HCT116 (cell line): ENCODE measurements at regions not wholly inside any gene's neighbourhood (a gene's known extent, or its start where the extent isn't known, plus 50 kb on each side); places are given as distances from the start of the nearest gene placed in this dataset.

Source experiments
- ATAC-seq: fragments of 200-7000 bp; cut with Tn5 transposase; 2 replicates; pipeline ENCODE4 v1.9.1; 2020; ENCODE audit warnings: mild to moderate bottlenecking, moderate library complexity
- BruUV-seq: library from RNA; stranded (reverse); fragments of 400-500 nt; replicated peaks from 2 replicates; lab custom pipeline; 2021; lab: Mats Ljungman, UMichigan
- CTCF ChIA-PET: fragments of 300-600 bp; sonication (Branson Sonifier 250); formaldehyde crosslinking; loops from one replicate; lab custom pipeline; 2021; ENCODE audit warnings: antibody characterized with exemption; lab: Charles Lee
- POLR2A ChIA-PET: fragments of 300-600, 350-600 bp; sonication (Branson Sonifier 250); formaldehyde crosslinking; loops from one replicate; lab custom pipeline; 2021; ENCODE audit warnings: antibody characterized with exemption; lab: Charles Lee
- RAD21 ChIA-PET, 2 experiments: fragments of 300-600 bp; sonication (Branson Sonifier 250); formaldehyde crosslinking; loops; one replicate each; lab custom pipeline; 2023; ENCODE audit warnings: low total read pairs in 2 of 2; ENCODE audit not compliant: uncharacterized antibody in 2 of 2, unreplicated experiment in 2 of 2, low non-redundant PET in 1 of 2; lab: Charles Lee
- DNase-seq: peaks from one replicate; pipeline ENCODE4 v3.0.0-alpha.2; 2010; ENCODE audit warnings: low read depth, low spot score
- H2AFZ ChIP-seq: fragments of 200-600 bp; shearing (Covaris generic), sonication (generic); 2 replicates; pipeline ENCODE4 v1.6.1; 2017; ENCODE audit warnings: low read depth, mixed run types, mixed read lengths, antibody characterized with exemption, low read length; ENCODE audit not compliant: poor library complexity, severe bottlenecking
- H3K27ac ChIP-seq: 2 replicates; pipeline ENCODE4 v1.5.1; 2012; ENCODE audit warnings: low read depth, low read length
- H3K27me3 ChIP-seq: fragments of 200-600 bp; sonication (generic); 2 replicates; pipeline ENCODE4 v1.6.1; 2016; ENCODE audit warnings: mixed run types, low read length, mixed read lengths; ENCODE audit not compliant: insufficient read depth
- H3K36me3 ChIP-seq, 2 experiments: fragments of 200-500 bp in 1 of 2; fragments of 200-600 bp in 1 of 2; sonication (Bioruptor generic) in 1 of 2; sonication (generic) in 1 of 2; 2 replicates each; pipeline versions ENCODE4 v1.5.1 to v1.6.1; 2014 to 2016; ENCODE audit warnings: low read length in 2 of 2, inconsistent platforms in 1 of 2, mixed read lengths in 1 of 2, mixed run types in 1 of 2; ENCODE audit not compliant: insufficient read depth in 2 of 2, control insufficient read depth in 1 of 2
- H3K4me1 ChIP-seq, 2 experiments: fragments of 200-600 bp in 1 of 2; sonication (generic) in 1 of 2; 2 replicates each; pipeline versions ENCODE4 v1.5.1 to v1.6.1; 2012 to 2017; ENCODE audit warnings: low read length in 2 of 2, inconsistent platforms in 1 of 2, mild to moderate bottlenecking in 1 of 2, mixed read lengths in 1 of 2, mixed run types in 1 of 2, moderate library complexity in 1 of 2; ENCODE audit not compliant: insufficient read depth in 2 of 2, control insufficient read depth in 1 of 2
- H3K4me2 ChIP-seq: fragments of 200-600 bp; sonication (generic); 2 replicates; pipeline ENCODE4 v1.6.1; 2017; ENCODE audit warnings: mixed run types, low read length, mixed read lengths
- H3K4me3 ChIP-seq, 2 experiments: fragments of 200-600 bp in 1 of 2; sonication (generic) in 1 of 2; replicated peaks in 1 of 2; 2 replicates each; pipeline ENCODE4 v1.5.1; 2011 to 2016; ENCODE audit warnings: low read length in 2 of 2, control low read depth in 1 of 2, low read depth in 1 of 2, mild to moderate bottlenecking in 1 of 2, mixed read lengths in 1 of 2, mixed run types in 1 of 2
- H3K79me2 ChIP-seq: fragments of 200-600 bp; sonication (generic); 2 replicates; pipeline ENCODE4 v1.6.1; 2017; ENCODE audit warnings: mild to moderate bottlenecking, mixed run types, low read length, moderate library complexity, mixed read lengths; ENCODE audit not compliant: insufficient read depth
- H3K9ac ChIP-seq: fragments of 200-600 bp; sonication (generic); 2 replicates; pipeline ENCODE4 v1.6.1; 2016; ENCODE audit warnings: low read length, mixed read lengths
- H3K9me2 ChIP-seq: fragments of 200-600 bp; sonication (generic), shearing (Covaris generic); 2 replicates; pipeline ENCODE4 v1.6.1; 2017; ENCODE audit warnings: mixed run types, mild to moderate bottlenecking, moderate library complexity; ENCODE audit not compliant: insufficient read depth
- H3K9me3 ChIP-seq, 2 experiments: fragments of 200-500 bp in 1 of 2; fragments of 200-600 bp in 1 of 2; sonication (Bioruptor generic) in 1 of 2; sonication (generic) in 1 of 2; 2 replicates each; pipeline ENCODE4 v1.6.1; 2014 to 2017; ENCODE audit warnings: low read length in 2 of 2, mixed read lengths in 2 of 2, inconsistent platforms in 1 of 2, low read depth in 1 of 2, mild to moderate bottlenecking in 1 of 2, mixed run types in 1 of 2, moderate library complexity in 1 of 2; ENCODE audit not compliant: control insufficient read depth in 1 of 2, insufficient read depth in 1 of 2
- H4K20me1 ChIP-seq: fragments of 200-600 bp; sonication (generic), shearing (Covaris generic); 2 replicates; pipeline ENCODE4 v1.6.1; 2017; ENCODE audit warnings: mixed run types, mild to moderate bottlenecking, moderate library complexity; ENCODE audit not compliant: insufficient read depth
- CBX3 ChIP-seq: IDR thresholded peaks from 2 replicates; pipeline ENCODE4 v1.6.1; 2012; ENCODE audit warnings: low read depth
- EZH2phosphoT487 ChIP-seq: fragments of 200-600 bp; IDR thresholded peaks from 2 replicates; pipeline ENCODE4 v1.6.1; 2018; ENCODE audit warnings: antibody characterized with exemption, borderline replicate concordance
- FOSL1 ChIP-seq: IDR thresholded peaks from 2 replicates; pipeline ENCODE4 v1.6.1; 2012; ENCODE audit warnings: low read depth
- POLR2A ChIP-seq: IDR thresholded peaks from 2 replicates; pipeline ENCODE4 v1.7.0; 2011; ENCODE audit warnings: borderline replicate concordance; ENCODE audit not compliant: insufficient read depth, insufficient read length; ENCODE audit errors: extremely low read depth
- YY1 ChIP-seq: IDR thresholded peaks from 2 replicates; pipeline ENCODE4 v1.6.1; 2011; ENCODE audit warnings: low read length, low read depth, moderate library complexity, mild to moderate bottlenecking; ENCODE audit not compliant: insufficient replicate concordance; ENCODE audit errors: extremely low read depth
- intact Hi-C: fragments of 100-400 bp; cut with micrococcal nuclease; formaldehyde crosslinking; loops from 2 replicates; pipeline ENCODE4 v1.10.0; 2022
- TF ChIP-seq, protein P1 (sequence below), 3 experiments: fragments of 200-600 bp in 1 of 3; sonication (generic) in 1 of 3; IDR thresholded peaks in 2 of 3; conservative IDR thresholded peaks in 1 of 3; 2 replicates each; pipeline ENCODE4 v1.5.1; 2012 to 2017; ENCODE audit warnings: low read depth in 2 of 3, low read length in 2 of 3, antibody characterized with exemption in 1 of 3, borderline replicate concordance in 1 of 3, control low read depth in 1 of 3, mild to moderate bottlenecking in 1 of 3, mixed read lengths in 1 of 3, mixed run types in 1 of 3, moderate library complexity in 1 of 3; ENCODE audit not compliant: insufficient read depth in 1 of 3
- TF ChIP-seq, protein P2 (sequence below): IDR thresholded peaks from 2 replicates; pipeline ENCODE4 v1.6.1; 2011; ENCODE audit warnings: mild to moderate bottlenecking, low read length, moderate library complexity; ENCODE audit not compliant: insufficient replicate concordance; ENCODE audit errors: extremely low read depth

DNA sequence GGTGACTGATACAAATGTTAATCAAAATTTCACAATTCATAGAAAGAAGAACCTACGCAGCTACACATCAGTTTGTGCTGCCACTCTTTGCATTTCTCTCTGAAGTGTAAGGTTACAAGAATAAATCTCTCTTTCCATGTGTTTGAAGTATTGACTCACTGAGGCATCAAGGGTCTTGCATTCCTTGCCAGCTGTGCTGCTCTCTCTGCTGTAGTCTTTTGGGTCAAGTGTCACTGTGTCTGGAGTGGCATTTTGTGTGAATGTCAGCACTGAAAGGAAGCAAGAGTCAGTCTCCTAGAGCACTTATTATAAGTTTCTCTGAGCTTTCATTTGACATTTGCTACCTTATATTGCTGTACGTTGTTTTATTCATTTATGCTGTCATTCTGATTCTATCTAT, 1696.1 kb upstream of the LRRTM1 start:
- Histone ChIP-seq H3K36me3 (no peaks in the 10 kb centered on the region), H3K79me2 (no peaks in the 10 kb centered on the region)
- no peak for ATAC-seq
- CTCF ChIA-PET: no interaction called here
- TF ChIP-seq FOSL1: no peak
- TF ChIP-seq, protein P1, sequence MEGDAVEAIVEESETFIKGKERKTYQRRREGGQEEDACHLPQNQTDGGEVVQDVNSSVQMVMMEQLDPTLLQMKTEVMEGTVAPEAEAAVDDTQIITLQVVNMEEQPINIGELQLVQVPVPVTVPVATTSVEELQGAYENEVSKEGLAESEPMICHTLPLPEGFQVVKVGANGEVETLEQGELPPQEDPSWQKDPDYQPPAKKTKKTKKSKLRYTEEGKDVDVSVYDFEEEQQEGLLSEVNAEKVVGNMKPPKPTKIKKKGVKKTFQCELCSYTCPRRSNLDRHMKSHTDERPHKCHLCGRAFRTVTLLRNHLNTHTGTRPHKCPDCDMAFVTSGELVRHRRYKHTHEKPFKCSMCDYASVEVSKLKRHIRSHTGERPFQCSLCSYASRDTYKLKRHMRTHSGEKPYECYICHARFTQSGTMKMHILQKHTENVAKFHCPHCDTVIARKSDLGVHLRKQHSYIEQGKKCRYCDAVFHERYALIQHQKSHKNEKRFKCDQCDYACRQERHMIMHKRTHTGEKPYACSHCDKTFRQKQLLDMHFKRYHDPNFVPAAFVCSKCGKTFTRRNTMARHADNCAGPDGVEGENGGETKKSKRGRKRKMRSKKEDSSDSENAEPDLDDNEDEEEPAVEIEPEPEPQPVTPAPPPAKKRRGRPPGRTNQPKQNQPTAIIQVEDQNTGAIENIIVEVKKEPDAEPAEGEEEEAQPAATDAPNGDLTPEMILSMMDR (IDR thresholded peaks at IDR 0.05 in 2 of 3, conservative IDR thresholded peaks at IDR 0.05 in 1 of 3; ENCODE audit: borderline replicate concordance in 1 of 3, insufficient read depth in 1 of 3, low read depth in 2 of 3, low read length in 2 of 3): no peak
- no peak for TF ChIP-seq CBX3
- TF ChIP-seq, all 23 proteins: peak for 0
- no peaks in the 10 kb centered on the region for H3K9me2 ChIP-seq
- no TSS peak for BruUV-seq
- no peak overlapping the region for H2AFZ ChIP-seq
- no peaks in the 10 kb centered on the region for H4K20me1 ChIP-seq
- ChIA-PET RAD21 (no interaction called here), POLR2A (no interaction called here)
- intact Hi-C loops: no loop called here
- H3K4me3 ChIP-seq: no peak overlapping the region
- no peaks in the 10 kb centered on the region for H3K27me3 ChIP-seq
- H3K9ac ChIP-seq: no peak overlapping the region
- no peak overlapping the region for H3K4me2 ChIP-seq
- no peaks in the 10 kb centered on the region for H3K4me1 ChIP-seq
- H3K27ac ChIP-seq: no peak overlapping the region
- H3K9me3 ChIP-seq: no peaks in the 10 kb centered on the region
- DNase-seq: no peak

DNA sequence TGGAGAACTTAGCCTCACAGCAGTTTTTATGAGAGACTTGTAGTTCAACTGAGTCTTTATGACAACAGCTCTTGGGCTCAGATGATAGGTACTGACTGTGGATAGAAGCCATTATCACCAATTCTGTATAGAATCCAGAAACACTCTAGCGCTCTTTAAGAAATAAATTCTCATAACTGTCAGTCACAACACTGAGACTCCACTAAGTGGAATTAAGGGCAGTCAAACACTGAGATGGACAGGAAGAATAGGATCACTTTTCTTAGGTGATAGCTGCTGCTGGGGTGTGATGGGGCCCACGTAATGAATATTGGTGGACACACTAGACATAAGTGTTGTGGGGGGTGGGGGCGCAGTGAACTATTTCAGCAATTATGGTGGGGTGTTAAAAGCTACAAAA, 1691.8 kb upstream of the LRRTM1 start:
- Histone ChIP-seq H3K4me1 (no peaks in the 10 kb centered on the region), H3K4me3 (no peak overlapping the region), H3K9me2 (no peaks in the 10 kb centered on the region), H3K79me2 (no peaks in the 10 kb centered on the region), H2AFZ (no peak overlapping the region), H3K27ac (no peak overlapping the region), H3K36me3 (no peaks in the 10 kb centered on the region), H3K27me3 (no peaks in the 10 kb centered on the region), H3K9me3 (peaks cover 0 to 4% of the 10 kb centered on the region in 2 experiments; a peak in 1 of 4 replicates), H3K9ac (no peak overlapping the region), H4K20me1 (no peaks in the 10 kb centered on the region), H3K4me2 (no peak overlapping the region)
- TF ChIP-seq POLR2A: no peak
- no peak for TF ChIP-seq FOSL1
- TF ChIP-seq, protein P1 (IDR thresholded peaks at IDR 0.05 in 2 of 3, conservative IDR thresholded peaks at IDR 0.05 in 1 of 3; ENCODE audit: borderline replicate concordance in 1 of 3, insufficient read depth in 1 of 3, low read depth in 2 of 3, low read length in 2 of 3): no peak
- no peak for TF ChIP-seq CBX3
- TF ChIP-seq, protein P2, sequence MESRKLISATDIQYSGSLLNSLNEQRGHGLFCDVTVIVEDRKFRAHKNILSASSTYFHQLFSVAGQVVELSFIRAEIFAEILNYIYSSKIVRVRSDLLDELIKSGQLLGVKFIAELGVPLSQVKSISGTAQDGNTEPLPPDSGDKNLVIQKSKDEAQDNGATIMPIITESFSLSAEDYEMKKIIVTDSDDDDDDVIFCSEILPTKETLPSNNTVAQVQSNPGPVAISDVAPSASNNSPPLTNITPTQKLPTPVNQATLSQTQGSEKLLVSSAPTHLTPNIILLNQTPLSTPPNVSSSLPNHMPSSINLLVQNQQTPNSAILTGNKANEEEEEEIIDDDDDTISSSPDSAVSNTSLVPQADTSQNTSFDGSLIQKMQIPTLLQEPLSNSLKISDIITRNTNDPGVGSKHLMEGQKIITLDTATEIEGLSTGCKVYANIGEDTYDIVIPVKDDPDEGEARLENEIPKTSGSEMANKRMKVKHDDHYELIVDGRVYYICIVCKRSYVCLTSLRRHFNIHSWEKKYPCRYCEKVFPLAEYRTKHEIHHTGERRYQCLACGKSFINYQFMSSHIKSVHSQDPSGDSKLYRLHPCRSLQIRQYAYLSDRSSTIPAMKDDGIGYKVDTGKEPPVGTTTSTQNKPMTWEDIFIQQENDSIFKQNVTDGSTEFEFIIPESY: no peak
- no peak for TF ChIP-seq YY1
- no peak for TF ChIP-seq EZH2phosphoT487
- CTCF ChIA-PET: no interaction called here
- POLR2A ChIA-PET: no interaction called here
- RAD21 ChIA-PET: no interaction called here
- ATAC-seq: no peak
- intact Hi-C loops: no loop called here
- DNase-seq: no peak
- no TSS peak for BruUV-seq
